ENCODE measurements at regions not wholly inside any gene's neighbourhood (a gene's known extent, or its start where the extent isn't known, plus 50 kb on each side); places are given as distances from the start of the nearest gene placed in this dataset.

DNA sequence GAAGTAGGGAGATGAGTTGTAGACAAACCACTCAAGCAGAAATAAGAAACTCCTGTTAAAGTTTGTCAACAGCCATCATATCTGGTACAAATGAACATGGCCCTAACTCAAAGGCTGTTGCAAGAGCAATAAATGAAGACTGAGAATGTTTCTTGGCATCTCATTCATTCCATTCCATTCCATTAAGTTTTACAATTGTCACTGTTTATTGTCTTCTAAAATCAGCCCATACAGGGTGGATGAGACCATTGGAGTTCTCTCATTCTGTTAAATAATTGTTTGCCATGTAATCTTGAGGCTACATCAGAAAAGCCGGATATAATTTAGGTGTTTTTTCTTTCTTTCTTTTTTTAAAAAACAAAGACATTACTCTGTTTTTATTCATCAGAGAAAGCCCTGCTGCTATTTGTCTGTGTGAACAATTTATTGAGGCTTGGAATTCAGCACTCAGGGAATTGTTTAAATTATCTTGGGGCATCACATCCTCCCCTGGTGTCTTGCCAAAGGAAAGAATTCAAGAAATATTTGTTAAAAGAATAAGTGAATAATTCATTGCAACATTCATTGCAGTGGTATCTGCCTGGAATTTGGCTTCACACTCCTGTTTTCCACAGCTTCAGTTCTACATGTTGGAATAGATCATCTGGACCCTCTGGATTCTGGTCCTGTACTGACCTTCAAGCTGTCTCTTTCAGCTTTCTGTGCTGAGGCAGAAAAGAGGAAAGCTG, 604.5 kb downstream of the PLPP3 start:
- Histone ChIP-seq H2AK5ac (ENCODE audit: low read depth, low read length) (no peak overlapping the region), H3K18ac (ENCODE audit: extremely low read depth, low read length) (no peak overlapping the region), H4K8ac (ENCODE audit: extremely low read depth, insufficient read depth, low read length) (no peak overlapping the region), H2BK120ac (replicated peaks; ENCODE audit: low read depth, low read length) (no peak overlapping the region), H3K4me3 (ENCODE audit: extremely low read depth in 1 of 4, insufficient read depth in 2 of 4, low read depth in 3 of 4, low read length in 4 of 4) (no peak overlapping the region), H3K4me1 (replicated peaks in 1 of 4; ENCODE audit: control insufficient read depth in 3 of 4, insufficient read depth in 4 of 4, low read length in 3 of 4) (no peaks in the 10 kb centered on the region), H4K91ac (replicated peaks; ENCODE audit: insufficient read length, low read length) (no peak overlapping the region), H3K27ac (ENCODE audit: low read depth, low read length) (no peak overlapping the region), H3K79me1 (ENCODE audit: low read depth, low read length) (no peaks in the 10 kb centered on the region), H3K23me2 (ENCODE audit: low read depth, low read length) (no peaks in the 10 kb centered on the region), H3K79me2 (ENCODE audit: control insufficient read depth in 1 of 2, insufficient read depth in 2 of 2, low read length in 2 of 2) (no peaks in the 10 kb centered on the region), H3K9ac (replicated peaks in 1 of 4; ENCODE audit: extremely low read depth in 1 of 4, low read depth in 3 of 4, low read length in 3 of 4) (no peak overlapping the region), H2AFZ (ENCODE audit: low read length) (no peak overlapping the region), H3K14ac (ENCODE audit: insufficient read length) (no peak overlapping the region), H3K4ac (replicated peaks; ENCODE audit: insufficient read length, low read depth, low read length) (no peak overlapping the region), H4K20me1 (replicated peaks in 1 of 2; ENCODE audit: control insufficient read depth in 1 of 2, insufficient read depth in 2 of 2, low read length in 2 of 2) (no peaks in the 10 kb centered on the region), H3K56ac (replicated peaks; ENCODE audit: insufficient read length, low read depth, low read length) (no peak overlapping the region), H3K9me3 (ENCODE audit: insufficient read depth in 2 of 2, low read depth in 1 of 2, low read length in 1 of 2) (no peaks in the 10 kb centered on the region), H3K27me3 (replicated peaks in 1 of 4; ENCODE audit: control insufficient read depth in 3 of 4, extremely low read depth in 1 of 4, insufficient read depth in 3 of 4, low read length in 3 of 4) (no peaks in the 10 kb centered on the region), H2BK12ac (ENCODE audit: low read depth, low read length) (no peak overlapping the region), H2BK15ac (ENCODE audit: low read length) (no peak overlapping the region), H2BK20ac (ENCODE audit: low read length) (no peak overlapping the region), H3K36me3 (ENCODE audit: control insufficient read depth in 2 of 4, insufficient read depth in 4 of 4, low read length in 3 of 4) (no peaks in the 10 kb centered on the region), H3K23ac (ENCODE audit: insufficient read length) (no peak overlapping the region), H2BK5ac (ENCODE audit: low read depth, low read length) (no peak overlapping the region), H4K5ac (ENCODE audit: insufficient read length, low read depth, low read length) (no peak overlapping the region), H3K4me2 (ENCODE audit: insufficient read depth in 1 of 2, low read depth in 2 of 2, low read length in 2 of 2) (no peak overlapping the region)
- POLR2A ChIA-PET (ENCODE audit: partially characterized antibody): no interaction called here
- 100% methylated on average over 1 of the region's 1 CpG; no CpG with 5 or more reads in 1 of the 2 experiments for WGBS, 2 experiments (ENCODE audit: extremely low coverage in 1 of 2, insufficient coverage in 1 of 2, insufficient read length in 1 of 2, insufficient replicate concordance in 2 of 2, low coverage in 1 of 2, low lambda C conversion rate in 2 of 2, missing lambda C conversion rate in 1 of 2)
- no peak for FAIRE-seq
- no peak for DNase-seq (ENCODE audit: low read depth in 1 of 2, low spot score in 2 of 2)
- CTCF ChIA-PET (ENCODE audit: partially characterized antibody): no interaction called here
- TF ChIP-seq TEAD4 (IDR thresholded peaks at IDR 0.05; ENCODE audit: low read depth, low read length) (no peak), POU5F1 (IDR thresholded peaks at IDR 0.05; ENCODE audit: low read depth, low read length) (no peak)
